HEK293 (cell line): ENCODE measurements at regions not wholly inside any gene's neighbourhood (a gene's known extent, or its start where the extent isn't known, plus 50 kb on each side); places are given as distances from the start of the nearest gene placed in this dataset.

Experiments used
- CTCF ChIA-PET: fragments of 350-600 bp; formaldehyde crosslinking; extraction: SDS; loops from one replicate; lab custom pipeline; 2021; ENCODE audit warnings: antibody characterized with exemption; lab: Yijun Ruan, JAX
- POLR2A ChIA-PET: fragments of 300-600 bp; formaldehyde crosslinking; extraction: SDS; loops from one replicate; lab custom pipeline; 2020; ENCODE audit warnings: antibody characterized with exemption, inconsistent platforms; lab: Yijun Ruan, JAX
- H3K27ac ChIP-seq: fragments of 200-500 bp; sonication (Bioruptor generic); 2 replicates; pipeline ENCODE4 v1.5.1; 2014; ENCODE audit warnings: low read depth, low read length, control low read depth, inconsistent platforms; ENCODE audit errors: extremely low read depth
- H3K36me3 ChIP-seq, 2 experiments: fragments of 200-500 bp in 1 of 2; sonication (Bioruptor generic) in 1 of 2; 1 replicate in 1 of 2; 2 replicates in 1 of 2; pipeline ENCODE4 v1.5.1; 2014 to 2017; ENCODE audit warnings: inconsistent platforms in 2 of 2, low read length in 2 of 2; ENCODE audit not compliant: control insufficient read depth in 2 of 2, insufficient read depth in 1 of 2
- H3K4me1 ChIP-seq: fragments of 200-500 bp; sonication (Bioruptor generic); 2 replicates; pipeline ENCODE4 v1.5.1; 2014; ENCODE audit warnings: mild to moderate bottlenecking, low read length, inconsistent platforms; ENCODE audit not compliant: control insufficient read depth, insufficient read depth
- H3K4me3 ChIP-seq: 2 replicates; pipeline ENCODE4 v1.5.1; 2011; ENCODE audit warnings: low read depth, mild to moderate bottlenecking, control low read depth, low read length, moderate library complexity
- H3K9me3 ChIP-seq: fragments of 200-500 bp; sonication (Bioruptor generic); 2 replicates; pipeline ENCODE4 v1.5.1; 2014; ENCODE audit warnings: low read depth, low read length, inconsistent platforms; ENCODE audit not compliant: control insufficient read depth, insufficient read depth
- CTCF ChIP-seq: fragments of 450-650 bp; formaldehyde crosslinking; IDR thresholded peaks from 2 replicates; pipeline ENCODE4 v1.5.1; 2016; ENCODE audit warnings: missing biosample characterization, missing genetic modification characterization
- IKZF3 ChIP-seq: fragments of 450-650 bp; IDR thresholded peaks from 2 replicates; pipeline ENCODE4 v1.5.0; 2018; ENCODE audit warnings: missing biosample characterization, mild to moderate bottlenecking, missing genetic modification characterization, moderate library complexity
- RBAK ChIP-seq: fragments of 450-650 bp; formaldehyde crosslinking; IDR thresholded peaks from 2 replicates; pipeline ENCODE4 v1.5.1; 2016; ENCODE audit warnings: missing biosample characterization, missing genetic modification characterization
- YY1 ChIP-seq: fragments of 450-650 bp; formaldehyde crosslinking; IDR thresholded peaks from 2 replicates; pipeline ENCODE4 v1.5.1; 2018; ENCODE audit warnings: missing biosample characterization, missing genetic modification characterization
- ZBTB8A ChIP-seq: fragments of 450-650 bp; formaldehyde crosslinking; IDR thresholded peaks from 2 replicates; pipeline ENCODE4 v1.5.1; 2016; ENCODE audit warnings: missing biosample characterization, missing genetic modification characterization
- ZNF18 ChIP-seq: fragments of 450-650 bp; formaldehyde crosslinking; IDR thresholded peaks from 2 replicates; pipeline ENCODE4 v1.5.1; 2016; ENCODE audit warnings: missing biosample characterization, missing genetic modification characterization
- ZNF202 ChIP-seq: fragments of 450-650 bp; formaldehyde crosslinking; IDR thresholded peaks from 2 replicates; pipeline ENCODE4 v1.5.1; 2016; ENCODE audit warnings: missing biosample characterization, missing genetic modification characterization, borderline replicate concordance
- ZNF350 ChIP-seq: fragments of 450-650 bp; formaldehyde crosslinking; IDR thresholded peaks from 2 replicates; pipeline ENCODE4 v1.5.0; 2017; ENCODE audit warnings: missing biosample characterization, mild to moderate bottlenecking, missing genetic modification characterization
- ZNF391 ChIP-seq: fragments of 450-650 bp; formaldehyde crosslinking; IDR thresholded peaks from 2 replicates; pipeline ENCODE4 v1.5.1; 2016; ENCODE audit warnings: low read depth, missing biosample characterization, missing genetic modification characterization, borderline replicate concordance
- ZNF423 ChIP-seq: fragments of 450-650 bp; formaldehyde crosslinking; IDR thresholded peaks from 2 replicates; pipeline ENCODE4 v1.5.1; 2016; ENCODE audit warnings: missing biosample characterization, missing genetic modification characterization
- ZNF560 ChIP-seq: fragments of 450-650 bp; formaldehyde crosslinking; IDR thresholded peaks from 2 replicates; pipeline ENCODE4 v1.5.1; 2017; ENCODE audit warnings: missing biosample characterization, missing genetic modification characterization, borderline replicate concordance
- ZNF654 ChIP-seq: fragments of 450-650 bp; formaldehyde crosslinking; IDR thresholded peaks from 2 replicates; pipeline ENCODE4 v1.5.1; 2016; ENCODE audit warnings: low read depth, missing biosample characterization, missing genetic modification characterization
- ZNF707 ChIP-seq: fragments of 450-650 bp; formaldehyde crosslinking; IDR thresholded peaks from 2 replicates; pipeline ENCODE4 v1.5.1; 2016; ENCODE audit warnings: missing biosample characterization, missing genetic modification characterization
- ZNF776 ChIP-seq: fragments of 450-650 bp; formaldehyde crosslinking; IDR thresholded peaks from 2 replicates; pipeline ENCODE4 v1.5.0; 2017; ENCODE audit warnings: missing biosample characterization, missing genetic modification characterization, borderline replicate concordance
- ZNF785 ChIP-seq: fragments of 450-650 bp; formaldehyde crosslinking; IDR thresholded peaks from 2 replicates; pipeline ENCODE4 v1.5.1; 2016; ENCODE audit warnings: missing biosample characterization, missing genetic modification characterization
- ZNF830 ChIP-seq: fragments of 450-650 bp; IDR thresholded peaks from 2 replicates; pipeline ENCODE4 v1.5.0; 2018; ENCODE audit warnings: missing biosample characterization, missing genetic modification characterization, low read depth, mild to moderate bottlenecking, moderate library complexity
- ZSCAN18 ChIP-seq: fragments of 450-650 bp; formaldehyde crosslinking; IDR thresholded peaks from 2 replicates; pipeline ENCODE4 v1.5.1; 2016; ENCODE audit warnings: missing biosample characterization, missing genetic modification characterization
- TF ChIP-seq, protein P1 (sequence below): fragments of 450-650 bp; formaldehyde crosslinking; IDR thresholded peaks from 2 replicates; pipeline ENCODE4 v1.5.1; 2016; ENCODE audit warnings: missing biosample characterization, missing genetic modification characterization
- TF ChIP-seq, protein P2 (sequence below): fragments of 450-650 bp; formaldehyde crosslinking; IDR thresholded peaks from 2 replicates; pipeline ENCODE4 v1.5.1; 2016; ENCODE audit warnings: missing biosample characterization, missing genetic modification characterization, borderline replicate concordance
- TF ChIP-seq, protein P3 (sequence below): sonication (generic); formaldehyde crosslinking; IDR thresholded peaks from 2 replicates; pipeline ENCODE4 v1.8.1; 2022; ENCODE audit warnings: mild to moderate bottlenecking, moderate library complexity, missing genetic modification reagents
- TF ChIP-seq, protein P4 (sequence below): fragments of 450-650 bp; formaldehyde crosslinking; IDR thresholded peaks from 2 replicates; pipeline ENCODE4 v1.5.1; 2016; ENCODE audit warnings: missing biosample characterization, missing genetic modification characterization

DNA sequence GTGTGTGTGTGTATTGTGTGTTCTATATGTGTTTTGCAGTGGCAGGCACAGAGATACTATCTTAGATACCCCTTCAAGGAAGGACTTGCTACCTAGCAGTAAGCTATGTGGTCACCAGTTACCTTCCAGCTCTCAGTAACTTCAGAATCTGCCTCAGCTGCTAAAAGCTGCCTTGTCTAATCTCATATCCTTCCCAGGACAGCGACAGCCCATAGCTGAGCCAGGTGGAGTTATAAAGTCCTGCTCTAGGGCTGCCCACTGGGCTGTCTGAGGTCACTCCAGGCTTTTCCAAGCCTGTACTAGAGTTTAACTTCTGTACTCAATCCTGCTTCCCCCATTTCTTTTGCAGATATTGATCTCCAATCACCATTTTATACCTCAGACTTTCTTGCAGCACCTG, 942.6 kb downstream of the GALC start (continued):
- no peak for TF ChIP-seq ZSCAN18
- TF ChIP-seq ZNF654 (tag by site-specific recombination): no peak
- TF ChIP-seq ZNF560 (tag by site-specific recombination): no peak
- TF ChIP-seq ZNF350 (tag by site-specific recombination): no peak
- TF ChIP-seq ZNF18 (tag by site-specific recombination): no peak
- TF ChIP-seq ZNF830: no peak
- TF ChIP-seq ZNF202 (tag by site-specific recombination): no peak
- TF ChIP-seq ZNF391 (tag by site-specific recombination): no peak
- no peak for TF ChIP-seq ZNF707
- TF ChIP-seq CTCF (tag by site-specific recombination): no peak

DNA sequence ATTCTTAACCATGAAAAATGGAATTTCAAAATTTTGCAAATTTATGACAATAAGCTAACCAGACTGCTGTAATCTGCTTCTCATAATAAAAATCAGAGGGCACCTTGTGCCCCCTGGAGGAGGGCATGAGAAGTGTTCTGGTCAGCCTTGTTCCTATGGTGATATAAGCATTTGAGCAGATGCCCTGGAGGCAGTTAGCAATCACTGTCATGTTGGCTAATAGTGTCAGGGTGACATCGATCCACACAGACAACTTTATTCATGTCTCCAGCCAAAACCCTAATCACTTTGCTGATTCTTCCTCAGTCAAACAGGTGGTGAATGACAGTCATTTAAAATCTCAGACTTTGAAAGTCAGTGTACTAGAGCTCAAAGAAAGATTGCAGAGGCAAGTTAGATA, 943.0 kb downstream of the GALC start:
- H3K36me3 ChIP-seq: no peaks in the 10 kb centered on the region
- TF ChIP-seq IKZF3: no peak
- no peak for TF ChIP-seq ZNF785 (tag by site-specific recombination)
- TF ChIP-seq, protein P1, sequence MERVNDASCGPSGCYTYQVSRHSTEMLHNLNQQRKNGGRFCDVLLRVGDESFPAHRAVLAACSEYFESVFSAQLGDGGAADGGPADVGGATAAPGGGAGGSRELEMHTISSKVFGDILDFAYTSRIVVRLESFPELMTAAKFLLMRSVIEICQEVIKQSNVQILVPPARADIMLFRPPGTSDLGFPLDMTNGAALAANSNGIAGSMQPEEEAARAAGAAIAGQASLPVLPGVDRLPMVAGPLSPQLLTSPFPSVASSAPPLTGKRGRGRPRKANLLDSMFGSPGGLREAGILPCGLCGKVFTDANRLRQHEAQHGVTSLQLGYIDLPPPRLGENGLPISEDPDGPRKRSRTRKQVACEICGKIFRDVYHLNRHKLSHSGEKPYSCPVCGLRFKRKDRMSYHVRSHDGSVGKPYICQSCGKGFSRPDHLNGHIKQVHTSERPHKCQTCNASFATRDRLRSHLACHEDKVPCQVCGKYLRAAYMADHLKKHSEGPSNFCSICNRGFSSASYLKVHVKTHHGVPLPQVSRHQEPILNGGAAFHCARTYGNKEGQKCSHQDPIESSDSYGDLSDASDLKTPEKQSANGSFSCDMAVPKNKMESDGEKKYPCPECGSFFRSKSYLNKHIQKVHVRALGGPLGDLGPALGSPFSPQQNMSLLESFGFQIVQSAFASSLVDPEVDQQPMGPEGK: no peak
- no peak for TF ChIP-seq YY1 (tag by site-specific recombination)
- TF ChIP-seq ZBTB8A: no peak
- TF ChIP-seq ZNF423 (tag by site-specific recombination): no peak
- TF ChIP-seq ZNF776 (tag by site-specific recombination): no peak
- TF ChIP-seq, protein P2, sequence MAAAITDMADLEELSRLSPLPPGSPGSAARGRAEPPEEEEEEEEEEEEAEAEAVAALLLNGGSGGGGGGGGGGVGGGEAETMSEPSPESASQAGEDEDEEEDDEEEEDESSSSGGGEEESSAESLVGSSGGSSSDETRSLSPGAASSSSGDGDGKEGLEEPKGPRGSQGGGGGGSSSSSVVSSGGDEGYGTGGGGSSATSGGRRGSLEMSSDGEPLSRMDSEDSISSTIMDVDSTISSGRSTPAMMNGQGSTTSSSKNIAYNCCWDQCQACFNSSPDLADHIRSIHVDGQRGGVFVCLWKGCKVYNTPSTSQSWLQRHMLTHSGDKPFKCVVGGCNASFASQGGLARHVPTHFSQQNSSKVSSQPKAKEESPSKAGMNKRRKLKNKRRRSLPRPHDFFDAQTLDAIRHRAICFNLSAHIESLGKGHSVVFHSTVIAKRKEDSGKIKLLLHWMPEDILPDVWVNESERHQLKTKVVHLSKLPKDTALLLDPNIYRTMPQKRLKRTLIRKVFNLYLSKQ: no peak
- TF ChIP-seq, protein P3, sequence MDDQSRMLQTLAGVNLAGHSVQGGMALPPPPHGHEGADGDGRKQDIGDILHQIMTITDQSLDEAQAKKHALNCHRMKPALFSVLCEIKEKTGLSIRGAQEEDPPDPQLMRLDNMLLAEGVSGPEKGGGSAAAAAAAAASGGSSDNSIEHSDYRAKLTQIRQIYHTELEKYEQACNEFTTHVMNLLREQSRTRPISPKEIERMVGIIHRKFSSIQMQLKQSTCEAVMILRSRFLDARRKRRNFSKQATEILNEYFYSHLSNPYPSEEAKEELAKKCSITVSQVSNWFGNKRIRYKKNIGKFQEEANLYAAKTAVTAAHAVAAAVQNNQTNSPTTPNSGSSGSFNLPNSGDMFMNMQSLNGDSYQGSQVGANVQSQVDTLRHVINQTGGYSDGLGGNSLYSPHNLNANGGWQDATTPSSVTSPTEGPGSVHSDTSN (CRISPR knock-in tag): no peak
- TF ChIP-seq, protein P4, sequence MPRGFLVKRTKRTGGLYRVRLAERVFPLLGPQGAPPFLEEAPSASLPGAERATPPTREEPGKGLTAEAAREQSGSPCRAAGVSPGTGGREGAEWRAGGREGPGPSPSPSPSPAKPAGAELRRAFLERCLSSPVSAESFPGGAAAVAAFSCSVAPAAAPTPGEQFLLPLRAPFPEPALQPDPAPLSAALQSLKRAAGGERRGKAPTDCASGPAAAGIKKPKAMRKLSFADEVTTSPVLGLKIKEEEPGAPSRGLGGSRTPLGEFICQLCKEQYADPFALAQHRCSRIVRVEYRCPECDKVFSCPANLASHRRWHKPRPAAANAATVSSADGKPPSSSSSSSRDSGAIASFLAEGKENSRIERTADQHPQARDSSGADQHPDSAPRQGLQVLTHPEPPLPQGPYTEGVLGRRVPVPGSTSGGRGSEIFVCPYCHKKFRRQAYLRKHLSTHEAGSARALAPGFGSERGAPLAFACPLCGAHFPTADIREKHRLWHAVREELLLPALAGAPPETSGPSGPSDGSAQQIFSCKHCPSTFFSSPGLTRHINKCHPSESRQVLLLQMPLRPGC (tag by site-specific recombination): no peak
- TF ChIP-seq RBAK: no peak
- TF ChIP-seq, all 188 proteins: peak for 0
- H3K4me3 ChIP-seq: no peak overlapping the region
- no peak overlapping the region for H3K27ac ChIP-seq
- H3K9me3 ChIP-seq: no peaks in the 10 kb centered on the region
- ChIA-PET POLR2A (no interaction called here), CTCF (interaction anchor here (0.9 kb wide), 1 partner anchor 868 kb away, joined by 3 read pairs; no protein-coding TSS in a partner anchor)
- no peaks in the 10 kb centered on the region for H3K4me1 ChIP-seq
